ENCODE measurements at regions not wholly inside any gene's neighbourhood (a gene's known extent, or its start where the extent isn't known, plus 50 kb on each side); places are given as distances from the start of the nearest gene placed in this dataset.

- H4K20me1 ChIP-seq: no peaks in the 10 kb centered on the region
- no peak overlapping the region for H3K9ac ChIP-seq
- TF ChIP-seq Cebpa-rat (IDR thresholded peaks at IDR 0.05): no peak
- no peak overlapping the region for H3K4me2 ChIP-seq
- no peaks in the 10 kb centered on the region for H3K4me1 ChIP-seq
- no peaks in the 10 kb centered on the region for H3K9me3 ChIP-seq
- H3K36me3 ChIP-seq: peaks cover 55% of the 10 kb centered on the region; the same call in 1 of the 2 replicates
- no peaks in the 10 kb centered on the region for H3K27me3 ChIP-seq
- no peak overlapping the region for H3K4me3 ChIP-seq
- no peak overlapping the region for H3K27ac ChIP-seq
Observed at GRCh38 chr2:200740907-200741306, 70.8 kb upstream of the BZW1 start.

- H3K9ac ChIP-seq: no peak overlapping the region
- H3K36me3 ChIP-seq: peaks cover 61% of the 10 kb centered on the region; the same call in 1 of the 2 replicates
- no peaks in the 10 kb centered on the region for H4K20me1 ChIP-seq
- H3K9me3 ChIP-seq: no peaks in the 10 kb centered on the region
- H3K27me3 ChIP-seq: no peaks in the 10 kb centered on the region
- TF ChIP-seq Cebpa-rat (IDR thresholded peaks at IDR 0.05): no peak
- no peak overlapping the region for H3K4me3 ChIP-seq
- no peak overlapping the region for H3K27ac ChIP-seq
- no peak overlapping the region for H3K4me2 ChIP-seq
- no peaks in the 10 kb centered on the region for H3K4me1 ChIP-seq
Observed at GRCh38 chr2:200741468-200742202, 70.1 kb upstream of the BZW1 start.

DNA sequence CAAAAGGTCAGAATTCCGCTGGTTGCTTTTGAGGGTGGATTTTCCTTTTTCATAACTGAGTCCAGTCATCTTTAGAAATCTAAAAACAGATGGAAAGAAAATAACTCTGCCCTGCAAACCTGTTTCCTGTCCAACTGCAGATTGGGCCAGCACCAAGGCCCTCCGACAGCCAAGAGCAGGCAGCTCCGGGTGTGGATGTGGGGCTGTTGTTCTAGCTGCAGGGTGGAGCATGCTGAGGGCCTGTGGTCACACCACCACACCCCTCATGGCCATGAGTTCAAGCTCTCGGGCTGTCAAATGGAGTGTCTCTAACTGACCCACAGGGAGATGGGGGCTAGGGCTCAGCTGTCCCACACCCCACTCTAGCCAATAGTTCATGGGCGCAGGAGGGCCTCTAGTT is 69.3 kb upstream of the BZW1 start:
- peaks cover 6% of the 10 kb centered on the region for H3K4me1 ChIP-seq
- no peak overlapping the region for H3K27ac ChIP-seq
- no peaks in the 10 kb centered on the region for H4K20me1 ChIP-seq
- H3K9me3 ChIP-seq: no peaks in the 10 kb centered on the region
- H3K36me3 ChIP-seq: peaks cover 60% of the 10 kb centered on the region; the same call in 1 of the 2 replicates
- no peak for TF ChIP-seq Cebpa-rat (IDR thresholded peaks at IDR 0.05)
- no peak overlapping the region for H3K4me2 ChIP-seq
- no peaks in the 10 kb centered on the region for H3K27me3 ChIP-seq
- no peak overlapping the region for H3K9ac ChIP-seq
- no peak overlapping the region for H3K4me3 ChIP-seq

DNA sequence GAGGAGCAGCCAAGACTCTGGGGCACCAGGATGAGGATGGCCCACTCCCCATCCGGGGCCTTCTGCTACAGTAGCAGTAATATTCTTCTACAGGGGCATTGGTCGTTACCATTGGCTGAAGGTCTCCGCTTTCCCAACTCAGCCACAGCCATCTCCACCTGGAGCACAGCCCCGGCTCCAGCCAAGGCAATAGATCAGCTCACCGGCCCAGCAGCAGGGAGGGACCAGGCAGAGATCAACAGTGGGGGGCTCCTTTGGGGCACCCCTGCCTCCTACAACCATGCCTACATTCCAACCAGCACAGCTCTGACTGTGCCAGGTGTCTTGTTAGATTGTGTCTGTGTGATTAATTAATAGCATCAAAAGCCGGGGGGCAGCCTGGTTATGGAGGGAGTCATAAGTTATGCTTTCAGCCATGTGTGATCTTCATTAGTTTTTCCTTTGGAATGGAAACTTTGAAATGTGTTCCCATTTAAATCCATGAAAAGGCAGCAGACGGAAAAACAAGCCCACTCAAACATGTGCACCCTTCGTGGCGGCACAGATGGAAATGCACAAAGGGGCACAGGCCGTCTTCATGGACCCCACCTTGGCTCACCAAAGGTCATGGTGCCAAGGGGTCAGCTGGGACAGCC is 68.6 kb upstream of the BZW1 start:
- peaks cover 55% of the 10 kb centered on the region; the same call in 1 of the 2 replicates for H3K36me3 ChIP-seq
- H3K9ac ChIP-seq: no peak overlapping the region
- no peaks in the 10 kb centered on the region for H3K9me3 ChIP-seq
- H3K4me1 ChIP-seq: peaks cover 13% of the 10 kb centered on the region
- H3K27ac ChIP-seq: no peak overlapping the region
- no peak overlapping the region for H3K4me3 ChIP-seq
- TF ChIP-seq Cebpa-rat (IDR thresholded peaks at IDR 0.05): no peak
- H3K27me3 ChIP-seq: no peaks in the 10 kb centered on the region
- H3K4me2 ChIP-seq: no peak overlapping the region
- H4K20me1 ChIP-seq: no peaks in the 10 kb centered on the region

- H3K9ac ChIP-seq: no peak overlapping the region
- peaks cover 19% of the 10 kb centered on the region for H3K4me1 ChIP-seq
- peaks cover 58% of the 10 kb centered on the region; the same call in 1 of the 2 replicates for H3K36me3 ChIP-seq
- no peak for TF ChIP-seq Cebpa-rat (IDR thresholded peaks at IDR 0.05)
- H4K20me1 ChIP-seq: no peaks in the 10 kb centered on the region
- no peak overlapping the region for H3K4me3 ChIP-seq
- H3K9me3 ChIP-seq: no peaks in the 10 kb centered on the region
- H3K27ac ChIP-seq: no peak overlapping the region
- no peak overlapping the region for H3K4me2 ChIP-seq
- H3K27me3 ChIP-seq: no peaks in the 10 kb centered on the region
Observed at GRCh38 chr2:200744201-200744602, 67.5 kb upstream of the BZW1 start.

GRCh38 chr2:200746301-200746700 is 65.4 kb upstream of the BZW1 start:
- peaks cover 19% of the 10 kb centered on the region for H3K4me1 ChIP-seq

GRCh38 chr2:200747668-200748618 is 63.8 kb upstream of the BZW1 start:
- TF ChIP-seq Cebpa-rat (IDR thresholded peaks at IDR 0.05): no peak
- Histone ChIP-seq H3K4me2 (peak overlapping the region; percentile 39), H3K9ac (peak overlapping the region; percentile 1; the same call in 1 of the 2 replicates), H4K20me1 (no peaks in the 10 kb centered on the region), H3K4me1 (peaks cover 19% of the 10 kb centered on the region), H3K27ac (0 out of 2 replicates have a peak overlapping the region, but pooled peaks have one; percentile 38), H3K36me3 (peaks cover 66% of the 10 kb centered on the region; the same call in 1 of the 2 replicates), H3K9me3 (no peaks in the 10 kb centered on the region), H3K4me3 (no peak overlapping the region), H3K27me3 (no peaks in the 10 kb centered on the region)

More at GRCh38 chr2:200746301-200746700, 65.4 kb upstream of the BZW1 start:
- H3K9ac ChIP-seq: no peak overlapping the region
- H3K27ac ChIP-seq: no peak overlapping the region
- TF ChIP-seq Cebpa-rat (IDR thresholded peaks at IDR 0.05): no peak
- H4K20me1 ChIP-seq: no peaks in the 10 kb centered on the region
- H3K4me3 ChIP-seq: no peak overlapping the region
- peaks cover 61% of the 10 kb centered on the region; the same call in 1 of the 2 replicates for H3K36me3 ChIP-seq
- no peaks in the 10 kb centered on the region for H3K27me3 ChIP-seq
- H3K4me2 ChIP-seq: no peak overlapping the region
- H3K9me3 ChIP-seq: no peaks in the 10 kb centered on the region

- Histone ChIP-seq H3K4me1 (peaks cover 19% of the 10 kb centered on the region), H3K9ac (no peak overlapping the region), H3K4me3 (no peak overlapping the region), H3K36me3 (peaks cover 57% of the 10 kb centered on the region; the same call in 1 of the 2 replicates), H3K27me3 (no peaks in the 10 kb centered on the region), H3K4me2 (peak overlapping the region; percentile 39; the same call in 1 of the 2 replicates), H4K20me1 (no peaks in the 10 kb centered on the region), H3K9me3 (no peaks in the 10 kb centered on the region), H3K27ac (no peak overlapping the region)
- no peak for TF ChIP-seq Cebpa-rat (IDR thresholded peaks at IDR 0.05)
Observed at GRCh38 chr2:200748779-200749178, 62.9 kb upstream of the BZW1 start.

DNA sequence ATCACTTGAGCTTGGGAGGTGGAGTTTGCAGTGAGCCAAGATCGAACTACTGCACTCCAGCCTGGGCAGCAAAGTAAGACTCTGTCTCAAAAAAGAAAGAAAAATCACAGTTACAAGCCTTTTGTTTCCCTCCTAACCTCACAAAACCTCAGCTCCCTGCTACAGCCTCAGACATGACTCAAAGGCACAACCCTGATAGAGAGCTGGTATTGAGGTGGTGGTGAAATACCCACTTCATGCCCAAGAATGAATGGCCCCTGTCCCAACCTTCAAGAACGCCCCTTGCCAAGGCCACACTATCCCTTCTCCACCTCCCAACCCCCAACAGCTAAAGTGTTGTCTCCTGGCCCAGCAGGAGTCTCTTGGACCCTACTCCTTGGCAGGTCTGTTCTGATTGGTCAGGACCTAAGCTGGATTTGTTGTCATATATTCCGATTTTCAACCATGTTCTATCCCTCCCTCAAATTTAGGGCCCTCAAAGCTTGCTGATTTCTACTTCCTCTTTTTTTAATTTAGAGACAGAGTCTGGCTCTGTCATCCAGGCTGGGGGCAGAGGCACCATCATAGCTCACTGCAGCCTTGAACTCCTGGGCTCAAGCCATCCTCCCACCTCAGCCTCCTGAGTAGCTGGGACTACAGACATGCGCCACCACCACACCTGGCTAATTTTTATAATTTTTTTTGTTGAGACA is 61.9 kb upstream of the BZW1 start:
- no peak overlapping the region for H3K4me3 ChIP-seq
- no peaks in the 10 kb centered on the region for H3K9me3 ChIP-seq
- H3K27me3 ChIP-seq: no peaks in the 10 kb centered on the region
- peaks cover 52% of the 10 kb centered on the region; the same call in 1 of the 2 replicates for H3K36me3 ChIP-seq
- peaks cover 24% of the 10 kb centered on the region for H3K4me1 ChIP-seq
- no peak overlapping the region; the same call in 1 of the 2 replicates for H3K4me2 ChIP-seq
- H4K20me1 ChIP-seq: no peaks in the 10 kb centered on the region
- TF ChIP-seq Cebpa-rat (IDR thresholded peaks at IDR 0.05): no peak
- H3K27ac ChIP-seq: no peak overlapping the region
- H3K9ac ChIP-seq: no peak overlapping the region
